ENCODE measurements at regions not wholly inside any gene's neighbourhood (a gene's known extent, or its start where the extent isn't known, plus 50 kb on each side); places are given as distances from the start of the nearest gene placed in this dataset.

GRCh38 chr2:137862651-137863050 is 101.6 kb upstream of the HNMT start:
- TF ChIP-seq CTCF (conservative IDR thresholded peaks at IDR 0.05; ENCODE audit: low read length) (no peak), EZH2phosphoT487 (IDR thresholded peaks at IDR 0.05; ENCODE audit: borderline replicate concordance) (no peak)
